ENCODE measurements at regions not wholly inside any gene's neighbourhood (a gene's known extent, or its start where the extent isn't known, plus 50 kb on each side); places are given as distances from the start of the nearest gene placed in this dataset.

DNA sequence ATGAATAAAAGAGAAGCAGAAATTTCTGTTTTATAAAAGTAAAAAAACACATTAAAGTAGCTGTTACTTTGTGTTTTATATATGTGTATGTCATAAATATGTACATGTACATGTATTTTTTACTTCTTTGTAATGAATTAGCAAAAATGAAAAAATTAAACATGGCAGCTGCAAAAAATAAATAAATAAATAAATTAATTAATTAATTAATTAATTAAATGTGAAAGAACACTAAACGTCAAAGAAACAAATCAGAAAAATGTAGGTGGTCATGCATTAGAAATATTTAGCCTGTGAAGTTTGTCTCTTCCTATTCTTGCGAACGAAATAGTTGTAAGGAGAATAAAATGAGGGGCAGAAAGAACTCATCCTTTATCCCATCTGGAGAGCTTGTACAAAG, 357.0 kb downstream of the ZIC4 start:
- TF ChIP-seq, protein P1, sequence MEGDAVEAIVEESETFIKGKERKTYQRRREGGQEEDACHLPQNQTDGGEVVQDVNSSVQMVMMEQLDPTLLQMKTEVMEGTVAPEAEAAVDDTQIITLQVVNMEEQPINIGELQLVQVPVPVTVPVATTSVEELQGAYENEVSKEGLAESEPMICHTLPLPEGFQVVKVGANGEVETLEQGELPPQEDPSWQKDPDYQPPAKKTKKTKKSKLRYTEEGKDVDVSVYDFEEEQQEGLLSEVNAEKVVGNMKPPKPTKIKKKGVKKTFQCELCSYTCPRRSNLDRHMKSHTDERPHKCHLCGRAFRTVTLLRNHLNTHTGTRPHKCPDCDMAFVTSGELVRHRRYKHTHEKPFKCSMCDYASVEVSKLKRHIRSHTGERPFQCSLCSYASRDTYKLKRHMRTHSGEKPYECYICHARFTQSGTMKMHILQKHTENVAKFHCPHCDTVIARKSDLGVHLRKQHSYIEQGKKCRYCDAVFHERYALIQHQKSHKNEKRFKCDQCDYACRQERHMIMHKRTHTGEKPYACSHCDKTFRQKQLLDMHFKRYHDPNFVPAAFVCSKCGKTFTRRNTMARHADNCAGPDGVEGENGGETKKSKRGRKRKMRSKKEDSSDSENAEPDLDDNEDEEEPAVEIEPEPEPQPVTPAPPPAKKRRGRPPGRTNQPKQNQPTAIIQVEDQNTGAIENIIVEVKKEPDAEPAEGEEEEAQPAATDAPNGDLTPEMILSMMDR (conservative IDR thresholded peaks at IDR 0.05; ENCODE audit: low read depth, low read length), result no peak
- no peak for TF ChIP-seq POLR2A (IDR thresholded peaks at IDR 0.05; ENCODE audit: low read depth, low read length)
